Smooth muscle cell (in vitro differentiated cells): ENCODE measurements at regions not wholly inside any gene's neighbourhood (a gene's known extent, or its start where the extent isn't known, plus 50 kb on each side); places are given as distances from the start of the nearest gene placed in this dataset.
"Not testable (repeated sequence)": the region's sequence is repeated elsewhere in the genome, so short reads cannot be mapped to it uniquely, and the experiment has no call there.

Source experiments
- DNase-seq: peaks from one replicate; lab custom pipeline; 2025; ENCODE audit not compliant: unreplicated experiment; lab: John Stamatoyannopoulos, UW
- H2AFZ ChIP-seq: fragments of 200-600 bp; sonication (generic); 2 replicates; pipeline ENCODE4 v1.6.0; 2016; ENCODE audit warnings: antibody characterized with exemption, low read depth, mild to moderate bottlenecking
- H3F3A ChIP-seq: fragments of 200-600 bp; sonication (generic); 2 replicates; pipeline ENCODE4 v1.6.0; 2017; ENCODE audit warnings: antibody characterized with exemption, low read depth
- H3K27ac ChIP-seq: fragments of 200-600 bp; sonication (generic); 2 replicates; pipeline ENCODE4 v1.5.1; 2016; ENCODE audit warnings: low read depth, mild to moderate bottlenecking
- H3K27me3 ChIP-seq: fragments of 200-600 bp; sonication (generic); 2 replicates; pipeline ENCODE4 v1.6.1; 2016; ENCODE audit warnings: low read depth, mild to moderate bottlenecking
- H3K36me3 ChIP-seq: fragments of 200-600 bp; sonication (generic); 2 replicates; pipeline ENCODE4 v1.5.1; 2016; ENCODE audit warnings: low read depth
- H3K4me1 ChIP-seq: fragments of 200-600 bp; sonication (generic); 2 replicates; pipeline ENCODE4 v1.5.1; 2016; ENCODE audit warnings: low read depth
- H3K4me2 ChIP-seq: fragments of 200-600 bp; sonication (generic); 2 replicates; pipeline ENCODE4 v1.6.0; 2016; ENCODE audit warnings: mild to moderate bottlenecking
- H3K4me3 ChIP-seq: fragments of 200-600 bp; sonication (generic); 2 replicates; pipeline ENCODE4 v1.5.1; 2016; ENCODE audit warnings: mild to moderate bottlenecking
- H3K79me2 ChIP-seq: fragments of 200-600 bp; sonication (generic); 2 replicates; pipeline ENCODE4 v1.6.0; 2016; ENCODE audit warnings: low read depth, mild to moderate bottlenecking
- H3K9ac ChIP-seq: fragments of 200-600 bp; sonication (generic); 2 replicates; pipeline ENCODE4 v1.6.0; 2016; ENCODE audit warnings: low read depth
- H3K9me3 ChIP-seq: fragments of 200-600 bp; sonication (generic); replicated peaks from 2 replicates; pipeline ENCODE4 v1.5.1; 2016; ENCODE audit warnings: low read depth
- H4K20me1 ChIP-seq: fragments of 200-600 bp; sonication (generic); 2 replicates; pipeline ENCODE4 v1.6.0; 2016; ENCODE audit warnings: low read depth
- WGBS: methylation state at CpG from one replicate; pipeline ENCODE4 v1.1.7; 2016; ENCODE audit warnings: low lambda C conversion rate; 5-methylcytosine and 5-hydroxymethylcytosine counted together
- TF ChIP-seq, protein P1 (sequence below): fragments of 200-600 bp; sonication (generic); IDR thresholded peaks from 2 replicates; pipeline ENCODE4 v1.5.1; 2017; ENCODE audit warnings: borderline replicate concordance, mild to moderate bottlenecking, antibody characterized with exemption; ENCODE audit not compliant: insufficient read depth, poor library complexity, severe bottlenecking

DNA sequence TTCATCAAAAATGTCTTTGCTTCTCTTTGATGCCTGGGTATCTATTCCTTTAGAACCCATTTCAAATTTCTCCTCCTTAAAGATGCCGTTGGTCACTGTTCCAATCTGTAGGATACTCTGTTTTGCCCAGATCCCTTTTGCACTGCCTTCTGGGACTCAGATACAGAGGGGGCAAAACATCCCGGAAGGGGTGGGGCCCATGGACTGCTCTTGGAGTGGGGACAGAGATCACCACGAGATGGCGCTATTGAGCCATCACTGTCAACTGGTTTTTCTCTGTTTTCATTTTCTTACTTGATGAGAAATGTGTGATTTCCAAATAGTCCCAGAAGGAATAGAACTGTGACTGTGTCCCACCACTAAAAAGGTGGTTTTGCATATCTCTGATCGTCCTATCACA, 151.8 kb downstream of the NPIPA7 start:
- not testable (repeated sequence) for H3K9ac ChIP-seq
- TF ChIP-seq, protein P1, sequence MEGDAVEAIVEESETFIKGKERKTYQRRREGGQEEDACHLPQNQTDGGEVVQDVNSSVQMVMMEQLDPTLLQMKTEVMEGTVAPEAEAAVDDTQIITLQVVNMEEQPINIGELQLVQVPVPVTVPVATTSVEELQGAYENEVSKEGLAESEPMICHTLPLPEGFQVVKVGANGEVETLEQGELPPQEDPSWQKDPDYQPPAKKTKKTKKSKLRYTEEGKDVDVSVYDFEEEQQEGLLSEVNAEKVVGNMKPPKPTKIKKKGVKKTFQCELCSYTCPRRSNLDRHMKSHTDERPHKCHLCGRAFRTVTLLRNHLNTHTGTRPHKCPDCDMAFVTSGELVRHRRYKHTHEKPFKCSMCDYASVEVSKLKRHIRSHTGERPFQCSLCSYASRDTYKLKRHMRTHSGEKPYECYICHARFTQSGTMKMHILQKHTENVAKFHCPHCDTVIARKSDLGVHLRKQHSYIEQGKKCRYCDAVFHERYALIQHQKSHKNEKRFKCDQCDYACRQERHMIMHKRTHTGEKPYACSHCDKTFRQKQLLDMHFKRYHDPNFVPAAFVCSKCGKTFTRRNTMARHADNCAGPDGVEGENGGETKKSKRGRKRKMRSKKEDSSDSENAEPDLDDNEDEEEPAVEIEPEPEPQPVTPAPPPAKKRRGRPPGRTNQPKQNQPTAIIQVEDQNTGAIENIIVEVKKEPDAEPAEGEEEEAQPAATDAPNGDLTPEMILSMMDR = peak; percentile 1

DNA sequence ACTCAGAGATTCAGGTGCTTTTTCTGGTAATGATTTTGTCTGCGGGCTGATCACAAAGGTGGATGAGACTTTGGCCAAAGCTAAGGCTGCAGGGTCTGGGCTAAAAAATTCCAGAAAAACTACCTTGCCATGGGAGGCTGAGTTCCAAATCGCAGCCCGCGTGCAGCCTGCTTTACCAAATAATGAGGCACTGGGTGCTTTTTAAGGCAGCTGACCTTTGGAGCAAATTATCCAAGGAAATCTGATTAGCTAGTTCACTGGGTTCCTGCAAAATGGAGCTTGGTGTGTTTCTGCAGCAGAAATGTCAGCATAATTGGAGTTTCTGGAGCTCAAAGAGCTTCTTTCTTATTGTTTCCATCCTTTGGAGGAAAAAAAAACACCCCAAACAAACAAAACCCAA, 156.6 kb downstream of the NPIPA7 start:
- H2AFZ ChIP-seq, H3K9me3 ChIP-seq, H3K27ac ChIP-seq, H3K79me2 ChIP-seq, DNase-seq, H3K4me2 ChIP-seq, H3K9ac ChIP-seq, H3K4me1 ChIP-seq, H3K4me3 ChIP-seq, H3K36me3 ChIP-seq, H3K27me3 ChIP-seq, H4K20me1 ChIP-seq, H3F3A ChIP-seq: not testable (repeated sequence)
- 86% methylated on average over 3 of the region's 4 CpGs for WGBS

More for the DNA sequence above, 151.8 kb downstream of the NPIPA7 start:
- DNase-seq, H3K4me3 ChIP-seq, H3K27ac ChIP-seq, H4K20me1 ChIP-seq, H3F3A ChIP-seq, H3K4me1 ChIP-seq, H2AFZ ChIP-seq, H3K9me3 ChIP-seq, H3K4me2 ChIP-seq, H3K36me3 ChIP-seq, H3K79me2 ChIP-seq, H3K27me3 ChIP-seq: not testable (repeated sequence)
- WGBS = 2% methylated on average over 3 of the region's 5 CpGs

DNA sequence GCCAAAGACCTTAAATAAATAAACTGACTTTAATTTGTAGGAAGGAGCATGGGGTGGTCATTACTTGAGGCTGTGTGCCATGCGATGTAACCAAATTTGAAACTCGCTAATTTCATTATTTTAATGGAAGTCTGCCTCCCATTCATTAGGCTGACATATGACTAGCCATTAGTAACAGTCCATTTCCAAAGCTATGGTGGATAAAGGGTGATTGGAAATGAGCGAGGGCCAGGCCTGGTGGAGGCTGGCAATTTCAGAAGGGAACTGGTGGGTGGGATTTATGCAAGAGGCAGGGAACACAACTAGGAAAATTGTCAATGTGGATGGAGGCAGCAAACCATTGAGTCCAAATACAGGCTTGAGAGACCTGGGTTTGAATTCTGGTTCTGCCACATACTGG, 157.2 kb downstream of the NPIPA7 start:
- not testable (repeated sequence) for H3K4me3 ChIP-seq, H3K27ac ChIP-seq, H3K9ac ChIP-seq, DNase-seq, H3K9me3 ChIP-seq, H3K36me3 ChIP-seq, H4K20me1 ChIP-seq, H3K4me1 ChIP-seq, H3F3A ChIP-seq, H2AFZ ChIP-seq, H3K4me2 ChIP-seq, H3K79me2 ChIP-seq, H3K27me3 ChIP-seq
- WGBS = 91% methylated on average over 3 of the region's 3 CpGs

DNA sequence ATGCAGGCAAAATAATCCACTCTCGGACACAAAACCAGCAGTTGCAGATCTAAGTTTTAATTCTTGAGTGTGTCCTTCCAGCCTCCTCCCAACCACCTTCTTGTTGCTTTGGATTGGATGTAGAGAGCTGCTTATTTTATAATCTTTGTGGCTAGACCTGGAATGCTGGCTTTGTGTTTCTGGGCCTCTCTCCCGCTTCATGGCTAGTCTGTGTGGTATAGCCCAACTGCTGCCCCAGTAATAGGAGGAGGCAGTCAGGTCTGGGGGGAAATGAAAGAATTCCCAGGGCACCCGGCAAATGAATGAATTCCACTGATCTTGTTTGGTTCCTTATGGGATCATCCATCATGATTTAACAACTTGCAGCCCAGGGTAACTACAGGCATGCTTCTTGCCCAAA, 170.8 kb downstream of the NPIPA7 start:
- H3K9ac ChIP-seq, H3K9me3 ChIP-seq, H2AFZ ChIP-seq, H3K27ac ChIP-seq, H4K20me1 ChIP-seq, H3K4me1 ChIP-seq, H3K27me3 ChIP-seq, H3K79me2 ChIP-seq, DNase-seq, H3K4me3 ChIP-seq, H3K36me3 ChIP-seq, H3K4me2 ChIP-seq, H3F3A ChIP-seq: not testable (repeated sequence)
- 61% methylated on average over 3 of the region's 3 CpGs for WGBS

DNA sequence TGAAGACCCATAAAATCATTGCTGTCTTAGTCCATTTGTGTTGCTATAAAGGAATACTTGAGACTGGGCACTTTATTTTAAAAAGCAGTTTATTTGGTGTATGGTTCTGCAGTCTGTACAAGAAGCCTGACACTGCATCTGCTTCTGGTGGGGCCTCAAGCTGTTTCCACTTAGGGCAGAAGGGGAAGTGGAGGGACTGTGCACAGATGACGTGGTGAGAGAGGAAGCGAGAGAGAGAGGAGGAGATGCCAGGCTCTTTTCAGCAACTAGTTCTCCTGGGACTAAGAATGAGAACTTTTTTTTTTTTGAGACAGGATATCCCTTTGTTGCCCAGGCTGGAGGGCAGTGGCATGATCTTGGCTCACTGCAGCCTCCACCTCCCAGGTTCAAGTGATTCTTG, 171.9 kb downstream of the NPIPA7 start:
- not testable (repeated sequence) for H3K9ac ChIP-seq, H2AFZ ChIP-seq, H3K4me1 ChIP-seq, H4K20me1 ChIP-seq, H3K9me3 ChIP-seq, H3K27me3 ChIP-seq, H3K36me3 ChIP-seq, H3F3A ChIP-seq, H3K27ac ChIP-seq, DNase-seq, H3K4me2 ChIP-seq, H3K79me2 ChIP-seq, H3K4me3 ChIP-seq
- WGBS = 92% methylated on average over 2 of the region's 2 CpGs

DNA sequence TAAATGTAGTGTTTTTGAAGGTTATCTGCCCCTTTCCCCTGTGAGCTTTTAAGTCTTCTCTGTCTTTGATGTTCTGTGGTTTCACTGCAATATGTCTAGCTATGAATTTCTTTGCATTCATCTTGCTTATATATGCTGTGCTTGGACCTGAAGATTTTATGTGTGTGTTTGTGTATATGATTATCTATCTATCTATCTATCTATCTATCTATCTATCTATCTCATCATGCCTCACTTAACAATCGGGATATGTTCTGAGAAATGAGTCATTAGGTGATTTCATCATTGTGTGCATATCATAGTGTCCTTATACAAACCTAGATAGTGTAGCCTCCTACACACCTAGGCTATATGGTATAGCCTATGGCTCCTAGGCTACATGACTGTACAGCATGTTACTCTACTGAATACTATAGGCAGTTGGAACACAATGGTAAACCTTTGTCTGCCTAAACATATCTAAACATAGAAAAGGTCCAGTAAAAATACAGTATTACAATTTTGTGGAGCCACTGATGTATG, 173.9 kb downstream of the NPIPA7 start:
- not testable (repeated sequence) for H3K79me2 ChIP-seq, H3K4me2 ChIP-seq, H4K20me1 ChIP-seq, H3K36me3 ChIP-seq, H3K9me3 ChIP-seq, H3K27me3 ChIP-seq, H3K27ac ChIP-seq, H2AFZ ChIP-seq, H3K4me3 ChIP-seq, DNase-seq, H3K4me1 ChIP-seq, H3F3A ChIP-seq, H3K9ac ChIP-seq
- 79% methylated on average over 1 of the region's 1 CpG for WGBS

DNA sequence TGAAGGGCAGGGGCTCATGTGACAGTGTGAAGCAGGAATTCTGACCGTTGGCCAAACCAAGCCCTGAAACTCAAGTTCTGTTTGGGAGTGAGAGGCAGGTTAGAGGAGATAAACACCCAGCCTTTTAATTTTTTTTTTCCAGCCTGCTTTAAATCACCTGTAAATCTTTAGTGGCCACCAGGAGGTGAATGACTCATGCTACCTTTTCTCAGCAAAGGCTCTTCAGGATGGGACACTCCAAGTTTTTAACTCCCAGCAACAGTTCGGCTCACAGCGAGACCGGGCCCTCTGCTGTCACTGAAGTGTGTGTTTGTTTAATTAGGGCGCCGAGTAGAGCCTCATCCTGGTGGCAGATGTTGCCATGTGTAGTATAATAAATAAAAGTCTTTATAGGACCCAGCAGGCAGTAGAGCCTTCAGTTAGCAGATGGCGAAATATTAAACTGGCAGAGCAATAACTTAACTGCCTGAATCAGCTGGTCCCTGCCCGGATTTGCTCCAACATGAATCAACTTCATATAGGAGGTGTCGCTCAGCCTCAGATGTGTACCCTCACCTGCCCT, 180.3 kb downstream of the NPIPA7 start:
- H3K36me3 ChIP-seq, H4K20me1 ChIP-seq, H3K9ac ChIP-seq, H3F3A ChIP-seq, DNase-seq, H3K27ac ChIP-seq, H3K4me3 ChIP-seq, H3K9me3 ChIP-seq, H3K4me1 ChIP-seq, H3K27me3 ChIP-seq, H3K79me2 ChIP-seq, H2AFZ ChIP-seq, H3K4me2 ChIP-seq: not testable (repeated sequence)
- 80% methylated on average over 5 of the region's 9 CpGs for WGBS

DNA sequence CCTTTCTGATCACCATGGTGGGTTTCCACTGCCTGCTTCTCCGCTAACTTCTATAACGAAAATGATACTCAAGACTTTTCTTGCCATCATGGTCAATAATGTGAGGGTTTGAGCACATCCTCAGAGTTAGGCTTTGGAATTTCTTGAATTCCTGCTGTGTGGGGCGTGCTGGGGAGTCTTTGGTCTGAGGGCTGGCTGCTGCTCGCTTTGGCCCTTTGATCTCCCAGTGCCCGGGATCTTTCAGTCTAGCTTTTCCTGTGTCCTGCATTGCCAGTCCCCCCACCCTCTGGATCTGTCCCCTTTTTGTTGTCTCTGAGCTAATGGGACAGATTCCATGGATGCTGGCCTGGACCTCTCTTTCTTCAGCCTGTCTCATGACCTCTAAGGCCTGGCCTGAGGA, 182.6 kb downstream of the NPIPA7 start:
- not testable (repeated sequence) for H3K4me2 ChIP-seq, H3K4me1 ChIP-seq, H3K36me3 ChIP-seq, H3K27me3 ChIP-seq, H3K27ac ChIP-seq, H3K9me3 ChIP-seq, H3F3A ChIP-seq, H2AFZ ChIP-seq, H4K20me1 ChIP-seq, H3K79me2 ChIP-seq, DNase-seq, H3K4me3 ChIP-seq, H3K9ac ChIP-seq
- WGBS = 69% methylated on average over 5 of the region's 5 CpGs
